ENCODE measurements at regions not wholly inside any gene's neighbourhood (a gene's known extent, or its start where the extent isn't known, plus 50 kb on each side); places are given as distances from the start of the nearest gene placed in this dataset.

- intact Hi-C loops (cut with DNase I): no loop called here
- Histone ChIP-seq H3K27ac (no peak overlapping the region), H3K4me3 (no peak overlapping the region), H3K27me3 (no peaks in the 10 kb centered on the region), H3K9me3 (no peaks in the 10 kb centered on the region), H3K9ac (ENCODE audit: low read depth in 2 of 2, low read length in 2 of 2) (no peak overlapping the region), H3K36me3 (no peaks in the 10 kb centered on the region), H3K4me1 (no peaks in the 10 kb centered on the region)
- TF ChIP-seq CTCF (IDR thresholded peaks at IDR 0.05): no peak
- DNase-seq: no peak
Measured at GRCh38 chr5:87095787-87096186, 171.9 kb upstream of the RASA1 start.

DNA sequence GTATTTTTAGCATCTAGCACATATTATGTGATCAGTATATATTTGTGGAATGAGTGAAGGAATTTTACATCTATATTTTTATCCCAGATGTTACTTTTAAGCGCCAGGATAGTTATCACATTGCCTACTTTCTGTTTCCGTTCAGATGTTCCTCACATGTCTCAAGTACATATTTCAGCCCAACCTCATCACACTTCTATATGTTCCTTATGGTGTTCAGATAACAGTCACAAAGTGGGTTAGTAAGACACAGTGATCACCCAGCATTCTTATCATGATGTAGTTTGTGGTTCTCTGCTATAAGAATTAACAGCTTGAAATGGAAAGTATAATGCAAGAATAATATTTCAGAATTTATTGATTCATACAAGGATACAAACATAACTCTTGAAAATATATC is 170.0 kb upstream of the RASA1 start:
- H3K9me3 ChIP-seq: no peaks in the 10 kb centered on the region
- H3K9ac ChIP-seq (ENCODE audit: low read depth in 2 of 2, low read length in 2 of 2): no peak overlapping the region
- no peaks in the 10 kb centered on the region for H3K4me1 ChIP-seq
- H3K36me3 ChIP-seq: no peaks in the 10 kb centered on the region
- no peak overlapping the region for H3K4me3 ChIP-seq
- DNase-seq: no peak
- no peak overlapping the region for H3K27ac ChIP-seq
- intact Hi-C loops (cut with DNase I): no loop called here
- H3K27me3 ChIP-seq: no peaks in the 10 kb centered on the region
- no peak for TF ChIP-seq CTCF (IDR thresholded peaks at IDR 0.05)

DNA sequence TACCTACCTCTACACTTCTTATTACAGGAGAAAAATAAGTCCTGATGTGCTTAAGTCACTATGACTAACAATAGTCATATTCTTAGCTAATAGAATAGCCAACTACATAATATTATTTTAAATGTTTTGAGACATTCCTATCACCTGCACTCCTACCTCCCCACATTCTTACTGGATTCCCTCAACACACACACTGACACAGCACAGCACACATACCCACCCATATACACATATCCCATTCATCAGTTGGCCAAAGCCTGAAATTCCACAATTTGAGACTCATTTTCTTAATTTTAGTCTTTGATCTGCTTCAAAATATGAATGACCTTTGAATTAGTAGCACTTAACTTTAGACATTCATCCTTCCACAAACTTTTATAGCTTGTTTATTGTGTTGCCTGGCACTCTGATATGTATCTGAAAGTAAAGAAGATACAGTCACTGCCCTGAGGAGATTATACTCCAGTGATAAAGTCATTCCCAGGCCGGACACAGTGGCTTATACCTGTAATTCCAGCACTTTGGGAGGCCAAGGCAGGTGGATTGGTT is 168.3 kb upstream of the RASA1 start:
- H3K9ac ChIP-seq (ENCODE audit: low read depth in 2 of 2, low read length in 2 of 2): no peak overlapping the region
- intact Hi-C loops (cut with DNase I): no loop called here
- no peaks in the 10 kb centered on the region for H3K9me3 ChIP-seq
- no peaks in the 10 kb centered on the region for H3K27me3 ChIP-seq
- peak overlapping the region; percentile 51 for H3K27ac ChIP-seq
- H3K36me3 ChIP-seq: no peaks in the 10 kb centered on the region
- no peak overlapping the region for H3K4me3 ChIP-seq
- DNase-seq: no peak
- TF ChIP-seq CTCF (IDR thresholded peaks at IDR 0.05): no peak
- H3K4me1 ChIP-seq: no peaks in the 10 kb centered on the region

DNA sequence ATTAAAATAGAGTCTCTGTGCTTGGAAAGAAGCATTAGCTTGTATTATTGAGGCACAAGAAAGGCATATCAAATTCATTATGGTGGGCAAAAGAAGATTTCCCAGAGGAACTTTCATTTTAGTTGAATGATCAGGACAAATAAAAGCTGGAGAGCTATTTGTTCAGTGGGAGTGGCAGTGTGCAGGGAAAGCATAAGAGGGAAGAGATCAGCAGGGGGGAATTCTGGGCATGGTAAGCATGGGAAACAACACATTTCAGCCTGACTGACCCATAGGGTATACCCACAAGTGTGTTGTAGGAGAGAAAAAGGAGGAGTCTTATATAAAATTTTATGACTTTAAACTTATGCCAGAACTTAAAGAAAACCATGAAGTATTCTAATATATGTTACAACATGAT is 167.7 kb upstream of the RASA1 start:
- TF ChIP-seq CTCF (IDR thresholded peaks at IDR 0.05): no peak
- no peak for DNase-seq
- no peak overlapping the region for H3K9ac ChIP-seq (ENCODE audit: low read depth in 2 of 2, low read length in 2 of 2)
- H3K36me3 ChIP-seq: no peaks in the 10 kb centered on the region
- no peaks in the 10 kb centered on the region for H3K4me1 ChIP-seq
- no peak overlapping the region for H3K4me3 ChIP-seq
- H3K27me3 ChIP-seq: no peaks in the 10 kb centered on the region
- intact Hi-C loops (cut with DNase I): no loop called here
- no peaks in the 10 kb centered on the region for H3K9me3 ChIP-seq
- peak overlapping the region; percentile 51 for H3K27ac ChIP-seq

- no peak overlapping the region for H3K27ac ChIP-seq
- no peaks in the 10 kb centered on the region for H3K36me3 ChIP-seq
- no peaks in the 10 kb centered on the region for H3K27me3 ChIP-seq
- no peak for DNase-seq
- intact Hi-C loops (cut with DNase I): no loop called here
- H3K9ac ChIP-seq (ENCODE audit: low read depth in 2 of 2, low read length in 2 of 2): no peak overlapping the region
- no peak overlapping the region for H3K4me3 ChIP-seq
- no peaks in the 10 kb centered on the region for H3K4me1 ChIP-seq
- no peaks in the 10 kb centered on the region for H3K9me3 ChIP-seq
- no peak for TF ChIP-seq CTCF (IDR thresholded peaks at IDR 0.05)
Measured at GRCh38 chr5:87101321-87101720, 166.4 kb upstream of the RASA1 start.

GRCh38 chr5:87102841-87103240 is 164.8 kb upstream of the RASA1 start:
- Histone ChIP-seq H3K27ac (no peak overlapping the region), H3K4me3 (no peak overlapping the region), H3K9me3 (no peaks in the 10 kb centered on the region), H3K9ac (ENCODE audit: low read depth in 2 of 2, low read length in 2 of 2) (no peak overlapping the region), H3K36me3 (no peaks in the 10 kb centered on the region), H3K27me3 (no peaks in the 10 kb centered on the region), H3K4me1 (no peaks in the 10 kb centered on the region)
- DNase-seq: no peak
- no peak for TF ChIP-seq CTCF (IDR thresholded peaks at IDR 0.05)
- intact Hi-C loops (cut with DNase I): no loop called here
